ENCODE measurements at regions not wholly inside any gene's neighbourhood (a gene's known extent, or its start where the extent isn't known, plus 50 kb on each side); places are given as distances from the start of the nearest gene placed in this dataset.

- no peaks in the 10 kb centered on the region for H3K27me3 ChIP-seq (ENCODE audit: control insufficient read depth in 2 of 2, insufficient read depth in 2 of 2, low read length in 2 of 2)
- TF ChIP-seq EZH2 (IDR thresholded peaks at IDR 0.05; ENCODE audit: borderline replicate concordance, low read depth, low read length, severe bottlenecking) (no peak), FOS (IDR thresholded peaks at IDR 0.05; ENCODE audit: borderline replicate concordance, insufficient read depth, low read length) (no peak), GATA2 (IDR thresholded peaks at IDR 0.05; ENCODE audit: insufficient read depth, insufficient read length, low read depth, low read length) (no peak), JUN (IDR thresholded peaks at IDR 0.05; ENCODE audit: borderline replicate concordance, insufficient read depth, insufficient read length, low read depth) (no peak), POLR2A (IDR thresholded peaks at IDR 0.05; ENCODE audit: low read depth, low read length) (no peak), CTCF (IDR thresholded peaks at IDR 0.05; ENCODE audit: extremely low read depth in 1 of 2, insufficient read depth in 1 of 2, low read depth in 1 of 2, low read length in 2 of 2) (no peak), MYC (IDR thresholded peaks at IDR 0.05; ENCODE audit: low read depth, low read length) (no peak), POLR2AphosphoS5 (IDR thresholded peaks at IDR 0.05; ENCODE audit: insufficient read depth, low read depth, low read length) (no peak)
- TF ChIP-seq, protein P1, sequence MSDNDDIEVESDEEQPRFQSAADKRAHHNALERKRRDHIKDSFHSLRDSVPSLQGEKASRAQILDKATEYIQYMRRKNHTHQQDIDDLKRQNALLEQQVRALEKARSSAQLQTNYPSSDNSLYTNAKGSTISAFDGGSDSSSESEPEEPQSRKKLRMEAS (IDR thresholded peaks at IDR 0.05; ENCODE audit: insufficient read depth, insufficient read length): no peak
- H3K4me3 ChIP-seq (replicated peaks in 1 of 3; ENCODE audit: insufficient read depth in 1 of 3, low read depth in 1 of 3, low read length in 3 of 3): no peak overlapping the region
- no peak overlapping the region for H3K9ac ChIP-seq (replicated peaks; ENCODE audit: extremely low read depth, insufficient read depth, low read length)
- DNase-seq (ENCODE audit: low read depth, low spot score): no peak
- no peak overlapping the region for H3K27ac ChIP-seq (ENCODE audit: insufficient read depth, low read depth, low read length)
- H3K4me1 ChIP-seq (ENCODE audit: control insufficient read depth, extremely low read depth, insufficient read depth, low read length): no peaks in the 10 kb centered on the region
- H2AFZ ChIP-seq (ENCODE audit: low read depth, low read length): no peak overlapping the region
- ChIA-PET POLR2A (no interaction called here), CTCF (no interaction called here)
- no peaks in the 10 kb centered on the region for H3K79me2 ChIP-seq (ENCODE audit: control insufficient read depth, insufficient read depth, low read length)
- no peak for FAIRE-seq
- dilution Hi-C loops (cut with MboI; ENCODE audit: extremely low pct_ligation_motif_present, low sequenced_read_pairs): no loop called here
- H3K36me3 ChIP-seq (ENCODE audit: control insufficient read depth in 2 of 2, extremely low read depth in 1 of 2, insufficient read depth in 2 of 2, low read length in 2 of 2): no peaks in the 10 kb centered on the region
- no TSS peak for BruUV-seq (replicated peaks)
- no peaks in the 10 kb centered on the region for H4K20me1 ChIP-seq (replicated peaks; ENCODE audit: control insufficient read depth, extremely low read depth, insufficient read depth, low read length)
- H3K4me2 ChIP-seq (ENCODE audit: insufficient read depth, low read length): no peak overlapping the region
- intact Hi-C loops (cut with micrococcal nuclease): no loop called here
- no peaks in the 10 kb centered on the region for H3K9me3 ChIP-seq (replicated peaks; ENCODE audit: control insufficient read depth, insufficient read depth, low read length)
- no peaks in the 10 kb centered on the region for H3K9me1 ChIP-seq (replicated peaks; ENCODE audit: control insufficient read depth, extremely low read depth, insufficient read depth, low read length)
Measured at GRCh38 chr6:113288409-113288808, 568.7 kb upstream of the MARCKS start.

Data from endothelial cell of umbilical vein (primary cell).